ENCODE measurements at regions not wholly inside any gene's neighbourhood (a gene's known extent, or its start where the extent isn't known, plus 50 kb on each side); places are given as distances from the start of the nearest gene placed in this dataset.

GRCh38 chr9:108274971-108275370 lies 580.8 kb downstream of the ACTL7B start:
- intact Hi-C loops (cut with micrococcal nuclease) = loop anchor here (5.0 to 10.0 kb wide), 2 partner anchors 808 to 810 kb away; no protein-coding TSS in a partner anchor
- Histone ChIP-seq H3K4me3 (replicated peaks in 1 of 3; ENCODE audit: low read depth in 2 of 3, low read length in 3 of 3) (no peak overlapping the region), H4K20me1 (ENCODE audit: insufficient read depth, low read length) (no peaks in the 10 kb centered on the region), H3K27me3 (ENCODE audit: control insufficient read depth in 2 of 2, insufficient read depth in 2 of 2, low read length in 2 of 2) (no peaks in the 10 kb centered on the region), H3K4me1 (ENCODE audit: control insufficient read depth in 1 of 2, insufficient read depth in 2 of 2, low read length in 2 of 2) (peaks cover 12 to 13% of the 10 kb centered on the region in 2 donors), H3K27ac (ENCODE audit: low read depth in 1 of 2, low read length in 2 of 2) (no peak overlapping the region), H3K9ac (ENCODE audit: insufficient read depth, low read length, poor library complexity, severe bottlenecking) (no peak overlapping the region), H3K36me3 (replicated peaks in 1 of 2; ENCODE audit: control insufficient read depth in 1 of 2, insufficient read depth in 2 of 2, low read length in 2 of 2) (no peaks in the 10 kb centered on the region), H2AFZ (ENCODE audit: insufficient read depth, low read depth, low read length, poor library complexity, severe bottlenecking) (no peak overlapping the region), H3K79me2 (ENCODE audit: insufficient read depth, low read length) (no peaks in the 10 kb centered on the region), H3K4me2 (replicated peaks; ENCODE audit: extremely low read depth, low read length, poor library complexity, severe bottlenecking) (no peak overlapping the region), H3K9me3 (replicated peaks in 1 of 2; ENCODE audit: control insufficient read depth in 1 of 2, insufficient read depth in 1 of 2, low read length in 2 of 2) (no peaks in the 10 kb centered on the region)
- no peak for DNase-seq
- WGBS (ENCODE audit: insufficient coverage) = 95% methylated on average over 3 of the region's 5 CpGs
- Mint-ChIP-seq H3K27me3 (ENCODE audit: low read depth in 3 of 3) (peaks cover 0 to 6% (median 2%) of the 10 kb centered on the region in 3 donors), H3K27ac (no peak overlapping the region), H3K4me3 (no peak overlapping the region), H3K36me3 (no peaks in the 10 kb centered on the region), H3K4me1 (peaks cover 27% of the 10 kb centered on the region), H3K9me3 (no peaks in the 10 kb centered on the region)
- no peak for TF ChIP-seq CTCF (IDR thresholded peaks at IDR 0.05)

- peak overlapping the region in 2 of 7 donors; percentile 13 to 48 for H3K27ac Mint-ChIP-seq
- Histone ChIP-seq H2AFZ (ENCODE audit: insufficient read depth, low read depth, low read length, poor library complexity, severe bottlenecking) (no peak overlapping the region), H3K9me3 (replicated peaks in 1 of 2; ENCODE audit: control insufficient read depth in 1 of 2, insufficient read depth in 1 of 2, low read length in 2 of 2) (no peaks in the 10 kb centered on the region), H3K9ac (ENCODE audit: insufficient read depth, low read length, poor library complexity, severe bottlenecking) (no peak overlapping the region), H3K79me2 (ENCODE audit: insufficient read depth, low read length) (no peaks in the 10 kb centered on the region), H3K4me2 (replicated peaks; ENCODE audit: extremely low read depth, low read length, poor library complexity, severe bottlenecking) (no peak overlapping the region), H3K27me3 (ENCODE audit: control insufficient read depth in 2 of 2, insufficient read depth in 2 of 2, low read length in 2 of 2) (no peaks in the 10 kb centered on the region), H3K36me3 (replicated peaks in 1 of 2; ENCODE audit: control insufficient read depth in 1 of 2, insufficient read depth in 2 of 2, low read length in 2 of 2) (no peaks in the 10 kb centered on the region), H3K4me1 (ENCODE audit: control insufficient read depth in 1 of 2, insufficient read depth in 2 of 2, low read length in 2 of 2) (peaks cover 22 to 23% of the 10 kb centered on the region in 2 donors), H3K27ac (ENCODE audit: low read depth in 1 of 2, low read length in 2 of 2) (no peak overlapping the region), H4K20me1 (ENCODE audit: insufficient read depth, low read length) (no peaks in the 10 kb centered on the region), H3K4me3 (replicated peaks in 1 of 3; ENCODE audit: low read depth in 2 of 3, low read length in 3 of 3) (no peak overlapping the region)
- peaks cover 0 to 3% (median 0%) of the 10 kb centered on the region in 3 donors for H3K27me3 Mint-ChIP-seq (ENCODE audit: low read depth in 3 of 3)
- DNase-seq = no peak
- intact Hi-C loops (cut with micrococcal nuclease) = loop anchor here (5.0 to 10.0 kb wide), 2 partner anchors 807 to 809 kb away; no protein-coding TSS in a partner anchor
- no peaks in the 10 kb centered on the region for H3K36me3 Mint-ChIP-seq
- no peak overlapping the region for H3K4me3 Mint-ChIP-seq
- WGBS (ENCODE audit: insufficient coverage) = 100% methylated on average over 2 of the region's 2 CpGs
- no peak for TF ChIP-seq CTCF (IDR thresholded peaks at IDR 0.05)
- peaks cover 37% of the 10 kb centered on the region for H3K4me1 Mint-ChIP-seq
- no peaks in the 10 kb centered on the region for H3K9me3 Mint-ChIP-seq
Measured at GRCh38 chr9:108273988-108274387, 581.8 kb downstream of the ACTL7B start.

Measured in CD14-positive monocyte (primary cell).